ENCODE measurements at regions not wholly inside any gene's neighbourhood (a gene's known extent, or its start where the extent isn't known, plus 50 kb on each side); places are given as distances from the start of the nearest gene placed in this dataset.

GRCh38 chr17:54373970-54374369, 526.7 kb upstream of the TOM1L1 start:
- no peak overlapping the region; a peak in 1 of 7 replicates for H3K9ac ChIP-seq (replicated peaks in 1 of 4; ENCODE audit: extremely low read depth in 1 of 4, low read depth in 3 of 4, low read length in 3 of 4)
- no peak overlapping the region for H4K5ac ChIP-seq (ENCODE audit: insufficient read length, low read depth, low read length)
- no peak overlapping the region for H3K4ac ChIP-seq (replicated peaks; ENCODE audit: insufficient read length, low read depth, low read length)
- no peak overlapping the region for H3K4me2 ChIP-seq (ENCODE audit: insufficient read depth in 1 of 2, low read depth in 2 of 2, low read length in 2 of 2)
- no peak overlapping the region for H3K14ac ChIP-seq (ENCODE audit: insufficient read length)
- H3K27ac ChIP-seq (ENCODE audit: low read depth, low read length): no peak overlapping the region
- no peak overlapping the region for H2BK20ac ChIP-seq (ENCODE audit: low read length)
- FAIRE-seq: no peak
- peaks cover 3% of the 10 kb centered on the region in 2 experiments; a peak in 2 of 4 replicates for H3K9me3 ChIP-seq (ENCODE audit: insufficient read depth in 2 of 2, low read depth in 1 of 2, low read length in 1 of 2)
- H4K8ac ChIP-seq (ENCODE audit: extremely low read depth, insufficient read depth, low read length): no peak overlapping the region
- H3K79me2 ChIP-seq (ENCODE audit: control insufficient read depth in 1 of 2, insufficient read depth in 2 of 2, low read length in 2 of 2): no peaks in the 10 kb centered on the region
- H3K79me1 ChIP-seq (ENCODE audit: low read depth, low read length): no peaks in the 10 kb centered on the region
- no peak overlapping the region for H3K23ac ChIP-seq (ENCODE audit: insufficient read length)
- H2AFZ ChIP-seq (ENCODE audit: low read length): no peak overlapping the region
- POLR2A ChIA-PET (ENCODE audit: partially characterized antibody): no interaction called here
- no peaks in the 10 kb centered on the region for H3K23me2 ChIP-seq (ENCODE audit: low read depth, low read length)
- no peak overlapping the region for H2BK12ac ChIP-seq (ENCODE audit: low read depth, low read length)
- no peak for DNase-seq (ENCODE audit: low read depth in 1 of 2, low spot score in 2 of 2)
- H2AK5ac ChIP-seq (ENCODE audit: low read depth, low read length): no peak overlapping the region
- no peaks in the 10 kb centered on the region for H3K27me3 ChIP-seq (replicated peaks in 1 of 4; ENCODE audit: control insufficient read depth in 3 of 4, extremely low read depth in 1 of 4, insufficient read depth in 3 of 4, low read length in 3 of 4)
- no peak overlapping the region for H3K18ac ChIP-seq (ENCODE audit: extremely low read depth, low read length)
- no peak overlapping the region for H2BK15ac ChIP-seq (ENCODE audit: low read length)
- H2BK120ac ChIP-seq (replicated peaks; ENCODE audit: low read depth, low read length): no peak overlapping the region
- H2BK5ac ChIP-seq (ENCODE audit: low read depth, low read length): no peak overlapping the region
- no peak overlapping the region for H3K56ac ChIP-seq (replicated peaks; ENCODE audit: insufficient read length, low read depth, low read length)
- 82% methylated on average over 1 of the region's 1 CpG; no CpG with 5 or more reads in 1 of the 2 experiments for WGBS, 2 experiments (ENCODE audit: extremely low coverage in 1 of 2, insufficient coverage in 1 of 2, insufficient read length in 1 of 2, insufficient replicate concordance in 2 of 2, low coverage in 1 of 2, low lambda C conversion rate in 2 of 2, missing lambda C conversion rate in 1 of 2)
- H4K91ac ChIP-seq (replicated peaks; ENCODE audit: insufficient read length, low read length): no peak overlapping the region
- H4K20me1 ChIP-seq (replicated peaks in 1 of 2; ENCODE audit: control insufficient read depth in 1 of 2, insufficient read depth in 2 of 2, low read length in 2 of 2): no peaks in the 10 kb centered on the region
- peaks cover 0 to 2% (median 0%) of the 10 kb centered on the region in 4 experiments; a peak in 2 of 7 replicates for H3K4me1 ChIP-seq (replicated peaks in 1 of 4; ENCODE audit: control insufficient read depth in 3 of 4, insufficient read depth in 4 of 4, low read length in 3 of 4)
- peaks cover 0 to under 1% (median 0%) of the 10 kb centered on the region in 4 experiments; a peak in 1 of 8 replicates for H3K36me3 ChIP-seq (ENCODE audit: control insufficient read depth in 2 of 4, insufficient read depth in 4 of 4, low read length in 3 of 4)
- H3K4me3 ChIP-seq (ENCODE audit: extremely low read depth in 1 of 4, insufficient read depth in 2 of 4, low read depth in 3 of 4, low read length in 4 of 4): no peak overlapping the region
- CTCF ChIA-PET (ENCODE audit: partially characterized antibody): interaction anchor here (1.5 to 1.6 kb wide), 2 partner anchors 10 to 11 kb away, joined by 4 read pairs; no protein-coding TSS in a partner anchor
- TF ChIP-seq BRCA1 (IDR thresholded peaks at IDR 0.05; ENCODE audit: low read depth, low read length) (no peak), TAF1 (IDR thresholded peaks at IDR 0.05; ENCODE audit: low read depth, low read length) (no peak), USF2 (IDR thresholded peaks at IDR 0.05; ENCODE audit: low read length) (no peak), CTCF (IDR thresholded peaks at IDR 0.05; ENCODE audit: control extremely low read depth in 1 of 3, insufficient read depth in 1 of 3, low read depth in 1 of 3, low read length in 3 of 3) (no peak), CEBPB (IDR thresholded peaks at IDR 0.05; ENCODE audit: low read depth, low read length) (no peak), RNF2 (IDR thresholded peaks at IDR 0.05; ENCODE audit: borderline replicate concordance, low read depth, low read length, missing control alignments, poor library complexity, severe bottlenecking) (no peak), SAP30 (IDR thresholded peaks at IDR 0.05; ENCODE audit: insufficient read depth, insufficient replicate concordance, low read length) (no peak), CBX8 (IDR thresholded peaks at IDR 0.05; ENCODE audit: borderline replicate concordance, low read depth, low read length) (no peak), NANOG (IDR thresholded peaks at IDR 0.05; ENCODE audit: insufficient read depth, low read depth, low read length, poor library complexity, severe bottlenecking) (no peak), EGR1 (IDR thresholded peaks at IDR 0.05; ENCODE audit: borderline replicate concordance, low read depth, low read length) (no peak)
